DMS79 treated with DMSO at 0.1 percent for 48 hours (cell line): ENCODE measurements at regions not wholly inside any gene's neighbourhood (a gene's known extent, or its start where the extent isn't known, plus 50 kb on each side); places are given as distances from the start of the nearest gene placed in this dataset.
"Not testable (repeated sequence)": the region's sequence is repeated elsewhere in the genome, so short reads cannot be mapped to it uniquely, and the experiment has no call there.

ENCODE experiments used
- DNase-seq: peaks from one replicate; lab custom pipeline; 2025; lab: John Stamatoyannopoulos, UW

DNA sequence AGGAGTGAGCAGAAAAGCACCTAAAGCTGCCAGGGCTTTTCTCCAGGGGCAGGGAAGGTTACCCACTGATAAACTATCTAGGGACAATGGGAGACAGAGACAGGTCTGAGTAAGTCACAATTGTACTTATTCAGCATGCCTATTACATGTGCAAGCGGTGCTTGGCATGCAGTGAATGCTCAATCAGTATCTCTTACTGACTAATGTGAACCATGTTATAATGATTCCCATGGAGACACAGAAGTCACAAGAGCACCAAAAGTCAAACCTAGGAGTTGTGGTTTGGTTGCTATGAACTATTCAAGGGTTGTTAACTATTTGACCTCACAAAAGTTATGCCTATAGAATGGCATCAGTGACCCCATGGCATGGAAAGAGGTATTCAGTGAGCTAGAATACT, 50.0 kb upstream of the RASGRP1 start:
- DNase-seq: no peak

DNA sequence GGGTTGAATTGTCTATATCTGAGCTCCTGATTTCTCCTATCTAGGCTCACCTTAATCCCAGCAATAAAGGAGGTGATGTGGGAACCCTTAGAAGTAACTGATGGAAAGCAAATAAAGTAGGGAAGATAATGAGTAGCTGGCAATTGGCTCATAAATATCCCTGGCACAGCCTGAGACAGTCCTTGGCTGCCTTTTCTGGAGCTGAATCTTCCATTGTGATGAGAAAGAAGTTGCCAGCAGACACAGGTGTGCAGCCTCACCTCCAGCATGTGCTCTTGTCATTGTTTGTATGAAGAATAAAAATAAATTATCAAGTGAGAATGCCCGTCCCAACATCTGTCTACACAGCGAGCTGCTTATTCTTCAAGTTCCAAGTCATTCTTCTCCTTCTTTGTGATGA, 53.2 kb upstream of the RASGRP1 start:
- DNase-seq: no peak

DNA sequence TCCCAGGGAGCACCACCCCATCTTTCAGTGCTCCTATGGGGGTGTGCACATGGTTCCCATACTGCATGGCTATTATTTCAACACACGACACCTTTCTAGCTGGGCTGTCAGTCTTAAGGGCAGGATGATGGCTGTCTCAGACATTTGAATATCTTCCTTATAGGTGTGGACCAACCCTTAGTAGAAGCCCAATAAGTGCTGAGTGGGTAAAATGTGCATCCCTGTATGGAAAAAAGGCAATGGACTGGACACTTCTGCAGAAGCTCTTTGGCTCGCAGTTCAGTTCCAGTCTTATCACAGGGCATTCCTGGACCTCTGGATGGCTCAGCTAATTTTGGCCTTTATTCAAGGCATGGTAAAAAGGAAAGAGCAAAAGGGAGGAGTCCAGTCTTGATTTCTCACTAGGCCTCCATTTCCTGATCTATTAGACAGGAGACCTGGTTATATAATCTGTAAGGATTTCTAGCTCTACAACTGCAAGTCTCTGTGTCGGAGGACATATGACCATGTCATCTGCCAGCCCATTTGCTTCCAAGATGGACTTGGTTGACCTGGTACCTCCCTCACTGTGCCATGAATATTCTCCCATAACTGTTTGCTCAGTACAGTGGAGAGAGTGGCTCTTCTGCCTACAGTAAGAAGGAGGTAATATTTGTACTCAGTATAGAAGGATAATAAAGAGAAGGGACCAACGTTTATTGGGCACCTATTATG, 53.8 kb upstream of the RASGRP1 start:
- DNase-seq: no peak

DNA sequence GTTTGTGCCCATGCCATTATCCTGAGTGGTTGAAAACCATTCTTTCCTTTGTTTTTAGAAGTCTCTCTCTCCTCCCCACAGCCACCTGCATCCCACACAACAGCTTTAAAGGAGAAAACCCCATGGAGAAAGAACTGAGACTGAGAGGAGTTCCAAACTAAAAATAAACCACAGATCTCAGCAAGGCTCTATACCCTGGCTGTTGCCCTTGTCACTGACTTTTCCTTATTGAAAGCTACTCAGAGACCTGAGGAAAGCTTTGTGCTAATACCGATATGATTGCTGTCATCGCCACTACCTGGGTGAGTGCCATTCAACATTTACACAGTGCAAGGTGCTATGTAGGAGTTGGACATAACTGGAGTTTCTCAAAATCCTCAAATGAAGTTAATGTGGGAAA, 55.5 kb upstream of the RASGRP1 start:
- DNase-seq: no peak

DNA sequence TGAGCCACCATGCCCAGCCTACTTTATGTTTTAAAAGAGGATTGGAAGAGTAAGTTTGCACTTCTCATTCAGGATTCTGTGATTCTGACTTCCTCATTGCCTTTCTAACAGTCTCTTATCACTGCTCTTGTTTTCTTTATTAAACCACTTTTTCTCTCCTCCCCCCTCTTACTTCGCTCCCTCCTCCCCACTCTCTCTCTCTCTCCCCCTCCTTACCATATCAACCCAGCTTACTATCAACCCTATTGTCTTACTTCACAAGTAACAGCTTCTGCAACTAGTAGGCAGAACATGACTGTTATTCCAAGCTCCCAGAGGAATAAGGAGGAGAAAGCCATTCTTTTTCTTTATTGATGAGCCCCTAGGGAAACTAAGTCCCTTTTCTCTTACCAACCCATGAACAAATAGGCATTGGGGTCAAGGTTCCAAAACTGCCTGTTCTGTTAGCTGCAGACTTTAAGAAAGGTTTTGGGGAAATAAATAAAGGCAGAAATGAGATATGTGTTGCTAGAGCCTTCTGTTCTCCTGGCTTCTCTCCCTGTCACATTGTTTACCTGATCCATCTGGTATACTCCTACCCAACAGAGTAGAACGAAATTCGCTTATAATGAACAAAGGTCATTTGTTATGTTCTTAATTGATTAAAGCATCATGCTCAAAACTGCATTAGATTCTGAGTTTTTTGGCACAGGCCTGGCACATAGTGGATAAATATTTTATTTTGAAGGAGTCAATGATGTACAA, 56.4 kb upstream of the RASGRP1 start:
- no peak for DNase-seq

DNA sequence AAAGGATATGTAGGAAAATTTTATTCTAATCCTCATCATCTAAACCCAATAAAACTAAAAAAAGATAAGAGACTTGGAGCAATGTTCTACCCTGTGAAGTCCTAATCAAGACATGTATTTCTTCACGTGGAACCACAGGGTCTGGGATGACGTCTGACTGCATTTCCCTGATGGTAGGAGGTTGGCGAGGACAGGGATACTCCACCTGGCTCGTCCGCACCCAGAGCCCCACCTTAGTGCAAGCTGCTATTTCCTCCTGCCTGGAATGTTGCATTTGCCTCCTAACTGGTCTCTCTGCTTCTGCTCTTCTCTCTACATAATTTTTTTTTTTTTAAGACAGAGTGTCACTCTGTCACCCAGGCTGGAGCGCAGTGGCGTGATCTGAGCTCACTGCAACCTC, 57.7 kb upstream of the RASGRP1 start:
- no peak for DNase-seq

DNA sequence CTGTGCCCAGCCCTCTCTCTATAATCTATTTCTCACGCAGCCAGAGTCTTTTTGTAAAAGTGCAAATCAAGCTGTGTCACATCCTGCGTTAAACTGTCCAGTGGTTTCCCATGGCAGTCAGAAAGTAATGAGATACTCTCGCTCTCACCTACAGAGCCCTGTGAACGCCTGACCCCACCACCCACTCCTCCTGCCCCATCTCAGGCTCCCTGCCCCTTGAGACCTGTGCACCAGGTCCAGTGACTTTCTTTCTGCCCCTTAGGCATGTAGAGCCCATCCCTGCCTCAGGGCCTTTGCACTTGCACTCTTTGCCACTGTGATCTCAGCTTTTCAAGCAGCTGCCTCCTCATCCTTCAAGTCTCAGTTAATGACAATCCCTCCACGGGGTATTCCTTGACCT, 58.3 kb upstream of the RASGRP1 start:
- DNase-seq: no peak

DNA sequence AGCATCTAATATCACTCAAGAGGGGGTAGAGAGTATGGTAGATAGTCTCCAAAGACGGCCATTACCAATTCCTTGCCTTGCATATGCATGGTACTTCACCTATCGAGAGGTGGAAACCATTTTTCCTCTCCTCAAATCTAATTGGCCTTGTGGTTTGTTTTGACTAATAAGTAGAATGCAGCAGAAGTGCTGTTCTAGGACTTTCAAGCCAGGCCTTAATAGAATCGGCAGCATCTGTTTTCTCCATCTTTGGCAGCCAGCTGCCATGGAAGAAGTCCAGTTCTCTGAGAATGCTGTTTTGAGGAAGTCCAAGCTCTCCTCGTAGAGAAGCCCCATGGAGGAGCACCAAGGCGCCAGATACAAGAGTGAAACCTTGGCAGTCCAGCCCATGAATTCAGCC, 59.1 kb upstream of the RASGRP1 start:
- no peak for DNase-seq

DNA sequence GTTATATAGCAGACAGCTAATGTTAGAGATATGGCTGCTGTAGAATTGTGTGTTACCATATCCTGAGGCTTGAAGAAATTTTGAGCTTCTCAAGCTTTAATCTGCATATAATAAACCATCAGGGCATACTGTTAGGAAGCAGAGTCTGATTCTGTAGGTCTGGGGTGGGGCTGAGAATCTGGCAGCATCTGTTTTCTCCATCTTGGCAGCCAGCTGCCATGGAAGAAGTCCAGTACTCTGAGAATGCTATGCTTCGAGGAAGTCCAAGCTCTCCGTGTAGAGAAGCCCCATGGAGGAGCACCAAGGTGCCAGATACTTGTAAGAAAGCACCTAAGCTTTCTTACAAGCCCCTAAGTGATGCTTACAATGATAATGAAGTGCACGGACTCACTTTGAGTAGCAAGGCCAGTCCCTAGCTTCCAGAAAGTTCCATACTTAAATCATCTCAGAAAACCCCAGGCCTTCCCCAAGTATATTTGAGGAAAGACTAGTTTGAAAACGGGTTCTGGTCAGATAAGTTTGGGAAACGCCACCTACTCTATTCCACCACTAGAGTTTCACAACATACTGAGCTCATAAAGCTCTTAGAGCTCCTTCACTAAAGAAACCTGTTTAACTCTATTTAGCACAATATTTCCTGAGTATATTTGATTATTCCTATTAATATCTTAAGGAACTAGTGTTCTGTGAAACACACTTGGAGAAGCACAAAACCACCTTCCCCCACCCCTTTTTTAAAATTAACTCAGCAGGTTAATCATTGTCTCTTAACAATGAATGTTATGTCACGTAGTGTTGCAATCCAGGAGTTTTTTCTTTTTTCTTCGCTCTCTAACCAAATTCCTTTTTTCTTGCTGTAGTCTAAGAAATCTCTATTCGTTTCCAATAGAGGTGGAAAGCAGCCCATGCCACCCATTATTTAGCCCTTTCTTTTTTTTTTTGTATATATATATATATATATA, 59.9 kb upstream of the RASGRP1 start:
- DNase-seq: no peak

DNA sequence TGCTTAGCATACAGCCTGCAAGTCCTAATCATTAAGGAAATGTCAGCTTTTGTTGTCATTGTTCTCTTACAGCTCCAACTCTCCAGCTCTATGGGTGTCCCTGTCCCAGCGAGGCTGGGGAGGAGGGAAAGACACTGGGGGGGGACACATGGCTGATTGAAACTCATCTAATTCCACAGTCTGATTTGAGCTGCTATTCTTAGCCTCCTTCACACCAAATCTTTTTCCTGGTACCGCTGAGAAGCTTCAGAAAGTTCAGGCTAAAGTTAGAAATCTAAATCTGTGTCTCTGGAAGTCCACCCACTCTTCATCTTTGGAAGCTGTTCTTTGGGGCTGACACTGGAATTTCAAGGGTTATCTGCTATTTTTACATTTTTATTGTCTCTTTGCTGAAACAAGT, 61.3 kb upstream of the RASGRP1 start:
- no peak for DNase-seq

DNA sequence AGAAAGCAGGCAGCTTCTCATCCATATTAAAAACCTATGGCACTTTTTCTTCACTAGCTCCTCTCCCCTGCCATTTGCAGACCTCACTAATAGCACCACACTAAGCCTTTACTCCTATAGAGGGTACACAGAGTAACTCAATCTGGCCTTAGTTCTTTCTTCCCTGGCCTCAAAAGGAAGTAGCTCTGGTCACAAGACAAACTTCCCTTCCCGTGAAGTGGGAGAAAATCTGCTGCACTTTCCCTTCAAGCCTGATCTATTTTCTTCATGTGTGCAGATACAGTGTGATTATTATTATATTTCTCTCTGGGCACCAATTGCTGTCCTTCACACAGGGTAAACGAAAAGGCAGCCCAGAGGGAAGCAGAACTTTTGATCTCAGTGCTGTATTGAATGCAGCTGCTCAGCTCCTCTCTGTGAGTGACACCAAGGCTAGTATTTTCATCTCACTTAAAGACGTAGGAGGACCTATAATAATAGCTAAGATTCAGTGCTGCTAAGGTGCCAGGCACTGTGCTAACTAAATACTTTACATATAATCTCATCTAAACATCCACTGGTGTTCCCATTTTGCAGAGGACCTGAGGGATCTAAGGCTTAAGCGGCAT, 61.9 kb upstream of the RASGRP1 start:
- DNase-seq: no peak

DNA sequence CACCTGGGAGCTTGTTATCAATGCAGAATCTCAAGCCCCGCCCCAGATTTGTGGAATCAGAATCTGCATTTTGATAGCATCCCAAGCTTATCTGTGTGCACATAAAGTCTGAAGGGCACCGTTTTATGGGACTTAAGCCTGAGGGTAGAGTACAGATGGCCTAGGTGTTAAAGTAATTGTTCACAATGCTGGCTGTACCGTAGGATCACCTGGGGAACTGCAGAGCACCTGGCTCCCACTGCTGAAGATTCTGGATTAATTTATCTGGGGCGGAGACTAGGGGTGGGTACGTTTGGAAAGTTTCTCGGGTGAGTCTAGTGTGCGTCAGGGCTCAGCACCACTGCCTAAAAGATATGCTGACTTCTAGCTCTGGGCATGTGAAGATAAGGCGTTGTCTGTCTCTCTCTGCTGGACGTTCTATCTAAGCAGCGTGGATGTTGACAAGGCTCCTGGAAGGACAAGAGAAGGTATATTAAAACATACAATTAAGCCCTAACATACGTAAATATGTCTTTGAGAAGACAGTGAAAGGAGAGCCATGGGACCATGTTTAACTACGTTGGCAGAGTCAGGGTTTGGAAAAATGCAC, 63.2 kb upstream of the RASGRP1 start:
- no peak for DNase-seq

DNA sequence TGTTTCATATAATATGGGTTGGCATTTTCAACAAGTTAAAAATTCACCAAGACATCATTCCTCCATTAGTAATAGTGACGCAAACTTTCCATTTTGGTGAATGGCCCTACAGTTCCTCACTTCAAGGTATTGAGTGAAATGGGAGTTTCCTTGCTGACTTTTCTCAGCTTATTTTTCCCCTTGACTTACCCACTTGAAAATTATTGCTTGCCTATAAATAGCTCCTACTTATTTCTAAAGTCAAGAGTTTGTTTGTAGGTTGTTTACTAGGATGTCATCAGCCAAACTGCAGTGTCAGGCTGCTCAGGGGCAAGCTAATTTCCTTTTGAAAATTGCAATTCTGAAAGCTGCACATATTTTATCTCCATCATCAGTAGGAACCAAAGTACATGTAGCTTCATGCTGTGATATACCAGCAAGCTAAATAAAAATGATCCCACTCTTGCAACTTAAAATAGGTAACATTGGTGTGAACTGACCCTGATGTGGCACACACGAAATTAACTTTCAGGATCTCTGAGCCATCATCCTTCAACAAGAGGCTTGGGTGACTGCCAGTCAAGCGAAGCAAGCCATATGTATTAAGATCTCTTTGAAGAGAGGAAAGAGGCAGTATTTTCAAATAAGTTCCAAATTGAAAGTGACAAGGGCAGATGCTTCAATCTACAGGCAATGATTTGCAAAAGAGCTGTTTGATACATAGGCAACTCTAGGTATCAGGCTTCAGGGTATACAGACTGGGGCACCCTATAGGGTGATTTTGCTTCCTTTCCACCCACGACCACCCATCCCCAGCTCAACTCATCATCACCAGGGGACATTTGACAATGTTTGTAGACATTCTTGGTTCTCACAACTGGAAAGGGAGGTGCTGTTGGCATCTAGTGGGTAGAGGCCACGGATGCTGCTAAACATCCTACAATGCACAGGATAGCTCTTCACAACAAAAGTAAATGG, 66.8 kb upstream of the RASGRP1 start:
- DNase-seq: no peak

DNA sequence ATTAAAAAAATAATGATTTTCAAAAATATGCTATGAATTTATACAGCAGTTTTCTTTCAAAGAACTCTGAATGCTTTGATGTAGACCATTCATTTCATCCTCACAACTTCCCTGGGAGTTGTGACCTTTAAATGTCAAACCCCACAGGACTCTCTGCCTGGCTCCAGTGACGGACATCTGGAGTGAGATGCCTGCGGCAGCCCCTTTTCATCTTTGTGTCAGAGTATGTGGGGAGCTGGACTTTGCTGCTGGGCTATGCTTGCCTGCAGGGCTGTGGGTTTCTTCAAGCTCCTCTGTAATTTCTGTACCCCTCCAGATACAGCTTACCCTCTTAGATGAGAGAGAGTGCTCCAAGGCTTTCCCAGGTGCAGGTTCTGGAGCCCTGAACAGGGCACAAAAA, 70.6 kb upstream of the RASGRP1 start:
- DNase-seq: no peak

DNA sequence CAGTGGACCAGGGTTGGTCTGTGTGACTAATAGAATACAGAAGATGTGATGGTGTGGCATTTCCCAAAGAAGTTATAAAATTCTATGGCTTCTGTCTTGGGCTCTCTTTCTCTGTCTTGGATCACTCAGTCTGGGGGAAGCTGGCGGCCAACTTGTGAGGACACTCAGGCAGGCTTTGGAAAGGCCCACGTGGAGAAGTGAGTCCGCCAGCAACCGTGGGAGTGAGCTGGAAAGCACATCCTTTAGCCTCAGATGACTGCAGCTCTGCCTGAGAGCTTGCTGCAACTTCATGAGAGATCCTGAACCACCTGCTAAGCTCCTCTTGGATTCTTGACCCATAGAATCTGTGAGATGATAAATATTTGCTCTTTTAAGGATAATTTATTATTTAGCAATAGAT, 72.0 kb upstream of the RASGRP1 start:
- no peak for DNase-seq

DNA sequence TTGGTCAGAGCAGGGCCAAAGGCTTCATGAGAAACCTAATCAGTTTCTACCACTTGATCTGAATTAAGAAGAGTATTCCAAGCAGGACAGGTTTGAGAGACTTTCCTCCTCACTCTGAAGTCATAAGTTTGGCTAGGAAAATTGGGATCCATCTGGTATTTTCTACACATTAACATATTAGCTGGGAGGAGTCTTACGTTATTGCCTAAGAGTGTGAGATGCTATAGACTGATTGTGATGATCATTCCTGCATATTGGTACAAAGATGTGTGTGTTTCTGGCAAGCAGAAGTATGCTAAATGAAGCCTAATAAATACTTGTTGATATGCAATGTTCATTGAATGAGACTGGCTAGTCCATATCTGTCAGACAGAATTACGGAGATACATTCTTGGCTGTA, 73.5 kb upstream of the RASGRP1 start:
- no peak for DNase-seq

DNA sequence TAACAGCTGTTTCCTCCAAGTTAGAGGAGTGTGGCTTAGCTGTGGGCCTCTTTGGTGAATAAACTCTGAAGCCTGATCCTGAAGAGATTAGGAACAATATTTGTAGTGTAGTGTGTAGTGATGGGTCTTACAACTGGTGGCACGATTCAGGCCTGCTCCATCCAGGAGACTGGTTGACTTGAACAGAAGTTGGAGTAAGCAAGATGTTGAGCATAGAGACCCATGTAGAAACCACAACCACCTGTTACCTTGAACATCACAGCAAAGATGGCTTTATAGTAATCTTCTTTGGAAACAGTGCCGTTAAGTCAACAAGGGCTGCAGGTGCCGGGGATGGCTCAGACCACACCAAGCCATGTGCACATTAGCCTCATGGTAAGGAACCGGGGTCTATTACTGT, 74.2 kb upstream of the RASGRP1 start:
- DNase-seq: no peak

DNA sequence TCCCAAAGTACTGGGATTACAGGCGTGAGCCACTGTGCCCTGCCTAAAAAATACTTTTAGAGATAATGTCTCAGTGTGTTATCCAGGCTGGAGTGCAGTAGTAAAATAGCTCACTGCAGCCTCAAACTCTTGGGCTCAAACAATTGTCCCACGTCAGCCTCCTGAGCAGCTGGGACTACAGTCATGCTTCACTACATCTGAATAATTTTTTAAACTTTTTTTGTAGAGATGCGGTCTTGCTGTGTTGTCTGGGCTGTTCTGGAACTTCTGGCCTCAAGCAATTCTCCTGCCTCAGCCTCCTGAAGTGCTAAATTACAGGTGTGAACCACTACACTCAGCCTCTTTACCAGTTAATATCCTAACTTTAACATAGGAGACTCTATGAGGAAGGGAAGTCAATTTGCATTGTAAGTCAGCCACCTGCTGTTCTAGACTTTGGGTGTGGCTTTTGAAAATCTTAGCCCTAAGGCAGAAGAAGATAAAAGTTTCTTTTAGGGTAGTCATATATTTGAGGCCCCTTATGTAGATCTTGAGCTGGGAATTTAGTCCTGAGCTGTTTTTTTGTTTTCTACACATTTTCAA, 78.2 kb upstream of the RASGRP1 start:
- DNase-seq: no peak

DNA sequence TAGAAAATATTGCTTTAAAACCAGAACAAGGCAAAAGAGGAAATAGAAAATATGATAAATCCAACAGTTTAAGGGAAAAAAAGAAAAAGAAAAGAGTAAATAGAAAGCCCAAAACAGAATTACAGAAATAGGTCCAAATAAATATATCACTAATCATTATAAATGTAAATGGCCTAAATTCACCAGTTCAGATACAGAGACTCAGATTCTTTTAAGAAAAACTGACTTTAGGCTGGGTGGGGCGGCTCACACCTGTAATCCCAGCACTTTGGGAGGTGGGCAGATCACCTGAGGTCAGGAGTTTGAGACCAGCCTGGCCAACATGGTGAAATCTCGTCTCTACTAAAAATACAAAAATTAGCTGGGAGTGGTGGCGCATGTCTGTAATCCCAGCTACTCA, 79.7 kb upstream of the RASGRP1 start:
- not testable (repeated sequence) for DNase-seq

DNA sequence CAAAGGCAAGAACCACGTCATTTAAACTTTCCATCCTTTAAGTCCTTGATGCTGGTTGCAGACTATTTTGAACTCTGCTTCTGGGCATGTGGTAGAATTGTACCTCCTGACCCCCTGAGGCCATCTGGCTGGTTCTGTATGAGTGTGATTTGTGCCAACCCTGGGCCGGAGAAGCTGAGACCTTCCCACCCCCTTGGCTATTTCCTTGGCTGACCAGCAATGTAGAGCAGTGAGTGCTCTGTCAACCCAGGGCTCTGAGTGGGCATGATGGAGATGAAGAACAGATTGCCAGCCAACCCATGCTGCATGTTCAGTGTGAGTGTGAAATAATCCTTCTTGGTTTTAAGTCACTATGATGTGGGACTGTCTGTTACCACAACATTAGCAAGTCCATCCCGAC, 82.1 kb upstream of the RASGRP1 start:
- DNase-seq: no peak
